HCT116 (cell line): ENCODE measurements at regions not wholly inside any gene's neighbourhood (a gene's known extent, or its start where the extent isn't known, plus 50 kb on each side); places are given as distances from the start of the nearest gene placed in this dataset.

Experiments
- ATAC-seq: fragments of 200-7000 bp; cut with Tn5 transposase; 2 replicates; pipeline ENCODE4 v1.9.1; 2020; ENCODE audit warnings: mild to moderate bottlenecking, moderate library complexity
- BruUV-seq: library from RNA; stranded (reverse); fragments of 400-500 nt; replicated peaks from 2 replicates; lab custom pipeline; 2021; lab: Mats Ljungman, UMichigan
- CTCF ChIA-PET: fragments of 300-600 bp; sonication (Branson Sonifier 250); formaldehyde crosslinking; loops from one replicate; lab custom pipeline; 2021; ENCODE audit warnings: antibody characterized with exemption; lab: Charles Lee
- POLR2A ChIA-PET: fragments of 300-600, 350-600 bp; sonication (Branson Sonifier 250); formaldehyde crosslinking; loops from one replicate; lab custom pipeline; 2021; ENCODE audit warnings: antibody characterized with exemption; lab: Charles Lee
- RAD21 ChIA-PET, 2 experiments: fragments of 300-600 bp; sonication (Branson Sonifier 250); formaldehyde crosslinking; loops; one replicate each; lab custom pipeline; 2023; ENCODE audit warnings: low total read pairs in 2 of 2; ENCODE audit not compliant: uncharacterized antibody in 2 of 2, unreplicated experiment in 2 of 2, low non-redundant PET in 1 of 2; lab: Charles Lee
- DNase-seq: peaks from one replicate; pipeline ENCODE4 v3.0.0-alpha.2; 2010; ENCODE audit warnings: low read depth, low spot score
- H2AFZ ChIP-seq: fragments of 200-600 bp; shearing (Covaris generic), sonication (generic); 2 replicates; pipeline ENCODE4 v1.6.1; 2017; ENCODE audit warnings: low read depth, mixed run types, mixed read lengths, antibody characterized with exemption, low read length; ENCODE audit not compliant: poor library complexity, severe bottlenecking
- H3K27ac ChIP-seq: 2 replicates; pipeline ENCODE4 v1.5.1; 2012; ENCODE audit warnings: low read depth, low read length
- H3K27me3 ChIP-seq: fragments of 200-600 bp; sonication (generic); 2 replicates; pipeline ENCODE4 v1.6.1; 2016; ENCODE audit warnings: mixed run types, low read length, mixed read lengths; ENCODE audit not compliant: insufficient read depth
- H3K36me3 ChIP-seq, 2 experiments: fragments of 200-500 bp in 1 of 2; fragments of 200-600 bp in 1 of 2; sonication (Bioruptor generic) in 1 of 2; sonication (generic) in 1 of 2; 2 replicates each; pipeline versions ENCODE4 v1.5.1 to v1.6.1; 2014 to 2016; ENCODE audit warnings: low read length in 2 of 2, inconsistent platforms in 1 of 2, mixed read lengths in 1 of 2, mixed run types in 1 of 2; ENCODE audit not compliant: insufficient read depth in 2 of 2, control insufficient read depth in 1 of 2
- H3K4me1 ChIP-seq, 2 experiments: fragments of 200-600 bp in 1 of 2; sonication (generic) in 1 of 2; 2 replicates each; pipeline versions ENCODE4 v1.5.1 to v1.6.1; 2012 to 2017; ENCODE audit warnings: low read length in 2 of 2, inconsistent platforms in 1 of 2, mild to moderate bottlenecking in 1 of 2, mixed read lengths in 1 of 2, mixed run types in 1 of 2, moderate library complexity in 1 of 2; ENCODE audit not compliant: insufficient read depth in 2 of 2, control insufficient read depth in 1 of 2
- H3K4me2 ChIP-seq: fragments of 200-600 bp; sonication (generic); 2 replicates; pipeline ENCODE4 v1.6.1; 2017; ENCODE audit warnings: mixed run types, low read length, mixed read lengths
- H3K4me3 ChIP-seq, 2 experiments: fragments of 200-600 bp in 1 of 2; sonication (generic) in 1 of 2; replicated peaks in 1 of 2; 2 replicates each; pipeline ENCODE4 v1.5.1; 2011 to 2016; ENCODE audit warnings: low read length in 2 of 2, control low read depth in 1 of 2, low read depth in 1 of 2, mild to moderate bottlenecking in 1 of 2, mixed read lengths in 1 of 2, mixed run types in 1 of 2
- H3K79me2 ChIP-seq: fragments of 200-600 bp; sonication (generic); 2 replicates; pipeline ENCODE4 v1.6.1; 2017; ENCODE audit warnings: mild to moderate bottlenecking, mixed run types, low read length, moderate library complexity, mixed read lengths; ENCODE audit not compliant: insufficient read depth
- H3K9ac ChIP-seq: fragments of 200-600 bp; sonication (generic); 2 replicates; pipeline ENCODE4 v1.6.1; 2016; ENCODE audit warnings: low read length, mixed read lengths
- H3K9me2 ChIP-seq: fragments of 200-600 bp; sonication (generic), shearing (Covaris generic); 2 replicates; pipeline ENCODE4 v1.6.1; 2017; ENCODE audit warnings: mixed run types, mild to moderate bottlenecking, moderate library complexity; ENCODE audit not compliant: insufficient read depth
- H3K9me3 ChIP-seq, 2 experiments: fragments of 200-500 bp in 1 of 2; fragments of 200-600 bp in 1 of 2; sonication (Bioruptor generic) in 1 of 2; sonication (generic) in 1 of 2; 2 replicates each; pipeline ENCODE4 v1.6.1; 2014 to 2017; ENCODE audit warnings: low read length in 2 of 2, mixed read lengths in 2 of 2, inconsistent platforms in 1 of 2, low read depth in 1 of 2, mild to moderate bottlenecking in 1 of 2, mixed run types in 1 of 2, moderate library complexity in 1 of 2; ENCODE audit not compliant: control insufficient read depth in 1 of 2, insufficient read depth in 1 of 2
- H4K20me1 ChIP-seq: fragments of 200-600 bp; sonication (generic), shearing (Covaris generic); 2 replicates; pipeline ENCODE4 v1.6.1; 2017; ENCODE audit warnings: mixed run types, mild to moderate bottlenecking, moderate library complexity; ENCODE audit not compliant: insufficient read depth
- ATF3 ChIP-seq: IDR thresholded peaks from 2 replicates; pipeline ENCODE4 v1.6.1; 2012
- CTCF ChIP-seq, 3 experiments: fragments of 200-600 bp in 1 of 3; sonication (generic) in 1 of 3; IDR thresholded peaks in 2 of 3; conservative IDR thresholded peaks in 1 of 3; 2 replicates each; pipeline ENCODE4 v1.5.1; 2012 to 2017; ENCODE audit warnings: low read depth in 2 of 3, low read length in 2 of 3, antibody characterized with exemption in 1 of 3, borderline replicate concordance in 1 of 3, control low read depth in 1 of 3, mild to moderate bottlenecking in 1 of 3, mixed read lengths in 1 of 3, mixed run types in 1 of 3, moderate library complexity in 1 of 3; ENCODE audit not compliant: insufficient read depth in 1 of 3
- EGR1 ChIP-seq: IDR thresholded peaks from 2 replicates; pipeline ENCODE4 v1.6.1; 2012; ENCODE audit warnings: low read depth
- ELF1 ChIP-seq: IDR thresholded peaks from 2 replicates; pipeline ENCODE4 v1.6.1; 2012; ENCODE audit warnings: low read depth, borderline replicate concordance
- EZH2 ChIP-seq: fragments of 200-600 bp; sonication (generic); IDR thresholded peaks from 2 replicates; pipeline ENCODE4 v1.6.1; 2017; ENCODE audit warnings: antibody characterized with exemption, mixed run types
- FOSL1 ChIP-seq: IDR thresholded peaks from 2 replicates; pipeline ENCODE4 v1.6.1; 2012; ENCODE audit warnings: low read depth
- MAX ChIP-seq: IDR thresholded peaks from 2 replicates; pipeline ENCODE4 v1.6.1; 2012
- POLR2AphosphoS5 ChIP-seq: IDR thresholded peaks from 2 replicates; pipeline ENCODE4 v1.6.1; 2011; ENCODE audit warnings: mild to moderate bottlenecking, low read depth, low read length, moderate library complexity
- RAD21 ChIP-seq: IDR thresholded peaks from 2 replicates; pipeline ENCODE4 v1.6.1; 2012; ENCODE audit warnings: low read depth, mild to moderate bottlenecking
- REST ChIP-seq: IDR thresholded peaks from 2 replicates; pipeline ENCODE4 v1.6.1; 2012; ENCODE audit warnings: low read depth
- SIN3A ChIP-seq: IDR thresholded peaks from 2 replicates; pipeline ENCODE4 v1.6.1; 2012; ENCODE audit warnings: low read depth
- SP1 ChIP-seq: IDR thresholded peaks from 2 replicates; pipeline ENCODE4 v1.6.1; 2012; ENCODE audit warnings: low read depth
- SRF ChIP-seq: IDR thresholded peaks from 2 replicates; pipeline ENCODE4 v1.6.1; 2012; ENCODE audit warnings: low read depth
- TCF7L2 ChIP-seq: IDR thresholded peaks from 2 replicates; pipeline ENCODE4 v1.7.0; 2011; ENCODE audit warnings: borderline replicate concordance, inconsistent platforms; ENCODE audit not compliant: insufficient read depth, insufficient read length; ENCODE audit errors: extremely low read depth
- YY1 ChIP-seq: IDR thresholded peaks from 2 replicates; pipeline ENCODE4 v1.6.1; 2011; ENCODE audit warnings: low read length, low read depth, moderate library complexity, mild to moderate bottlenecking; ENCODE audit not compliant: insufficient replicate concordance; ENCODE audit errors: extremely low read depth
- ZFX ChIP-seq: fragments of 450-650 bp; IDR thresholded peaks from 2 replicates; pipeline ENCODE4 v1.6.1; 2017
- ZNF274 ChIP-seq: fragments of 200-500 bp; sonication (Bioruptor generic); IDR thresholded peaks from 2 replicates; pipeline ENCODE4 v1.6.1; 2014; ENCODE audit warnings: mild to moderate bottlenecking, low read depth, low read length, inconsistent platforms
- intact Hi-C: fragments of 100-400 bp; cut with micrococcal nuclease; formaldehyde crosslinking; loops from 2 replicates; pipeline ENCODE4 v1.10.0; 2022

- Histone ChIP-seq H3K4me1 (no peaks in the 10 kb centered on the region), H3K9me3 (no peaks in the 10 kb centered on the region), H3K4me3 (no peak overlapping the region), H2AFZ (no peak overlapping the region), H3K27me3 (no peaks in the 10 kb centered on the region), H3K9ac (no peak overlapping the region)
- ChIA-PET POLR2A (no interaction called here), RAD21 (no interaction called here)
- no peak for DNase-seq
- TF ChIP-seq SRF (no peak), ZNF274 (no peak), EZH2 (no peak), POLR2AphosphoS5 (no peak), MAX (no peak), SP1 (no peak), EGR1 (no peak), CTCF (IDR thresholded peaks at IDR 0.05 in 2 of 3, conservative IDR thresholded peaks at IDR 0.05 in 1 of 3; ENCODE audit: borderline replicate concordance in 1 of 3, insufficient read depth in 1 of 3, low read depth in 2 of 3, low read length in 2 of 3) (no peak), SIN3A (no peak), ATF3 (no peak), FOSL1 (no peak), YY1 (no peak), REST (no peak), RAD21 (no peak), TCF7L2 (no peak), ZFX (no peak), ELF1 (no peak)
- TF ChIP-seq, all 23 proteins: peak for 0
- ATAC-seq: no peak
- Histone ChIP-seq H3K79me2 (no peaks in the 10 kb centered on the region), H3K27ac (no peak overlapping the region), H3K4me2 (no peak overlapping the region), H4K20me1 (no peaks in the 10 kb centered on the region), H3K36me3 (no peaks in the 10 kb centered on the region), H3K9me2 (no peaks in the 10 kb centered on the region)
- no TSS peak for BruUV-seq
- CTCF ChIA-PET: no interaction called here
- intact Hi-C loops: no loop called here
Observed at GRCh38 chr3:82044930-82045705, 283.7 kb upstream of the GBE1 start.
